ENCODE measurements at regions not wholly inside any gene's neighbourhood (a gene's known extent, or its start where the extent isn't known, plus 50 kb on each side); places are given as distances from the start of the nearest gene placed in this dataset.

- no peak overlapping the region for H3K4me3 ChIP-seq
- no peaks in the 10 kb centered on the region for H3K36me3 ChIP-seq
- intact Hi-C loops (cut with DNase I) = no loop called here
- no peaks in the 10 kb centered on the region for H3K9me3 ChIP-seq
- no peaks in the 10 kb centered on the region for H3K27me3 ChIP-seq
- no peak overlapping the region for H3K27ac ChIP-seq
- ATAC-seq (peak; percentile 86 to 97 (median 95)), DNase-seq (peak in 2 of 3 donors; percentile 22 to 51)
- no peaks in the 10 kb centered on the region for H3K4me1 ChIP-seq
- peak; percentile 27 to 54 (median 40) for TF ChIP-seq CTCF (IDR thresholded peaks at IDR 0.05)
- no peak for TF ChIP-seq POLR2A (IDR thresholded peaks at IDR 0.05)
- WGBS (ENCODE audit: insufficient coverage, low coverage, low lambda C conversion rate, missing lambda C conversion rate) = 9% methylated on average over 2 of the region's 2 CpGs
Observed at GRCh38 chrX:10326578-10326977, 169.8 kb downstream of the CLCN4 start.

- no peak overlapping the region for H3K27ac ChIP-seq
- no peaks in the 10 kb centered on the region for H3K4me1 ChIP-seq
- intact Hi-C loops (cut with DNase I) = no loop called here
- TF ChIP-seq POLR2A (IDR thresholded peaks at IDR 0.05) (no peak), CTCF (IDR thresholded peaks at IDR 0.05) (no peak)
- no peaks in the 10 kb centered on the region for H3K36me3 ChIP-seq
- H3K4me3 ChIP-seq = no peak overlapping the region
- ATAC-seq = no peak
- peaks cover 0 to 5% of the 10 kb centered on the region in 2 donors for H3K27me3 ChIP-seq
- WGBS (ENCODE audit: insufficient coverage, low coverage, low lambda C conversion rate, missing lambda C conversion rate) = 30% methylated on average over 3 of the region's 7 CpGs
- DNase-seq = no peak
- no peaks in the 10 kb centered on the region for H3K9me3 ChIP-seq
Observed at GRCh38 chrX:10327651-10328050, 170.9 kb downstream of the CLCN4 start.

- no peak for TF ChIP-seq POLR2A (IDR thresholded peaks at IDR 0.05)
- no peak for TF ChIP-seq CTCF (IDR thresholded peaks at IDR 0.05)
- no peak for ATAC-seq
- no CpG with 5 or more reads among the region's 7 CpGs for WGBS (ENCODE audit: insufficient coverage, low coverage, low lambda C conversion rate, missing lambda C conversion rate)
Observed at GRCh38 chrX:10329984-10330383, 173.2 kb downstream of the CLCN4 start.

GRCh38 chrX:10341309-10341708, 184.5 kb downstream of the CLCN4 start:
- no peak for DNase-seq
- Histone ChIP-seq H3K36me3 (no peaks in the 10 kb centered on the region), H3K4me1 (no peaks in the 10 kb centered on the region), H3K27me3 (no peaks in the 10 kb centered on the region), H3K9me3 (no peaks in the 10 kb centered on the region), H3K4me3 (no peak overlapping the region), H3K27ac (no peak overlapping the region)
- intact Hi-C loops (cut with DNase I) = no loop called here
- 57% methylated on average over 5 of the region's 5 CpGs for WGBS (ENCODE audit: insufficient coverage, low coverage, low lambda C conversion rate, missing lambda C conversion rate)
- no peak for ATAC-seq
- TF ChIP-seq POLR2A (IDR thresholded peaks at IDR 0.05) (no peak), CTCF (IDR thresholded peaks at IDR 0.05) (no peak)

More at GRCh38 chrX:10329984-10330383, 173.2 kb downstream of the CLCN4 start:
- DNase-seq = no peak
- intact Hi-C loops (cut with DNase I) = no loop called here
- H3K27me3 ChIP-seq = peaks cover 0 to 5% of the 10 kb centered on the region in 2 donors
- no peaks in the 10 kb centered on the region for H3K4me1 ChIP-seq
- no peak overlapping the region for H3K27ac ChIP-seq
- H3K9me3 ChIP-seq = no peaks in the 10 kb centered on the region
- H3K4me3 ChIP-seq = no peak overlapping the region
- H3K36me3 ChIP-seq = no peaks in the 10 kb centered on the region

- ATAC-seq (no peak), DNase-seq (no peak)
- Histone ChIP-seq H3K4me1 (peaks cover 0 to 7% (median 0%) of the 10 kb centered on the region in 4 donors), H3K36me3 (no peaks in the 10 kb centered on the region), H3K27me3 (no peaks in the 10 kb centered on the region), H3K4me3 (no peak overlapping the region), H3K9me3 (no peaks in the 10 kb centered on the region), H3K27ac (no peak overlapping the region)
- TF ChIP-seq POLR2A (IDR thresholded peaks at IDR 0.05) (no peak), CTCF (IDR thresholded peaks at IDR 0.05) (no peak)
- intact Hi-C loops (cut with DNase I) = no loop called here
Observed at GRCh38 chrX:10350221-10350620, 193.4 kb downstream of the CLCN4 start.
